ENCODE measurements at regions not wholly inside any gene's neighbourhood (a gene's known extent, or its start where the extent isn't known, plus 50 kb on each side); places are given as distances from the start of the nearest gene placed in this dataset.

GRCh38 chr7:94324380-94325121 is 70.1 kb upstream of the COL1A2 start:
- ATAC-seq (no peak), DNase-seq (no peak)
- Histone ChIP-seq H3K27ac (no peak overlapping the region), H3K36me3 (replicated peaks in 1 of 2; ENCODE audit: insufficient read depth in 1 of 2, low read depth in 2 of 2) (no peaks in the 10 kb centered on the region), H3K27me3 (no peaks in the 10 kb centered on the region), H3K4me3 (no peak overlapping the region), H3K9me3 (peaks cover 0 to 4% (median 0%) of the 10 kb centered on the region in 3 donors), H3K4me1 (no peaks in the 10 kb centered on the region)
- 82 to 87% methylated on average over 2 of the region's 2 CpGs for WGBS, 2 donors
- intact Hi-C loops (cut with DNase I), result no loop called here
- no peak for TF ChIP-seq POLR2A (IDR thresholded peaks at IDR 0.05)

DNA sequence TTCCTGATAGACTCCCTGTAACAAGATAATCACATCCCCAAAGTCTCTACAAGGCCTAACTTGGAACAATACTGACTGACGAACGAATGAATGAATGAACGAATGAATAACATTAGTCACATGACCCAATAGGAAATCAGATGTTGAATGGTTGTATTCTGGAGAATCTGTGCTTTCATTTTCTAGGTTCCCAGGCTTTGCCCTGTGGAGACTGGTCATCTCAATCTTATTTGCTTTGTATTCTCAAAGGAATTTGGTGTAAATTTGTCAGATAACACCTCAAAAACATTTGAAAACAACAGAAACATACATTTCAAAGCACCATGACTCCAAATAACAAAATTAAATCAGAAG is 69.6 kb upstream of the COL1A2 start:
- Histone ChIP-seq H3K9me3 (peaks cover 0 to 4% (median 0%) of the 10 kb centered on the region in 3 donors), H3K36me3 (replicated peaks in 1 of 2; ENCODE audit: insufficient read depth in 1 of 2, low read depth in 2 of 2) (no peaks in the 10 kb centered on the region), H3K4me3 (no peak overlapping the region), H3K4me1 (no peaks in the 10 kb centered on the region), H3K27ac (no peak overlapping the region), H3K27me3 (no peaks in the 10 kb centered on the region)
- no peak for TF ChIP-seq POLR2A (IDR thresholded peaks at IDR 0.05)
- TF ChIP-seq, protein P1, sequence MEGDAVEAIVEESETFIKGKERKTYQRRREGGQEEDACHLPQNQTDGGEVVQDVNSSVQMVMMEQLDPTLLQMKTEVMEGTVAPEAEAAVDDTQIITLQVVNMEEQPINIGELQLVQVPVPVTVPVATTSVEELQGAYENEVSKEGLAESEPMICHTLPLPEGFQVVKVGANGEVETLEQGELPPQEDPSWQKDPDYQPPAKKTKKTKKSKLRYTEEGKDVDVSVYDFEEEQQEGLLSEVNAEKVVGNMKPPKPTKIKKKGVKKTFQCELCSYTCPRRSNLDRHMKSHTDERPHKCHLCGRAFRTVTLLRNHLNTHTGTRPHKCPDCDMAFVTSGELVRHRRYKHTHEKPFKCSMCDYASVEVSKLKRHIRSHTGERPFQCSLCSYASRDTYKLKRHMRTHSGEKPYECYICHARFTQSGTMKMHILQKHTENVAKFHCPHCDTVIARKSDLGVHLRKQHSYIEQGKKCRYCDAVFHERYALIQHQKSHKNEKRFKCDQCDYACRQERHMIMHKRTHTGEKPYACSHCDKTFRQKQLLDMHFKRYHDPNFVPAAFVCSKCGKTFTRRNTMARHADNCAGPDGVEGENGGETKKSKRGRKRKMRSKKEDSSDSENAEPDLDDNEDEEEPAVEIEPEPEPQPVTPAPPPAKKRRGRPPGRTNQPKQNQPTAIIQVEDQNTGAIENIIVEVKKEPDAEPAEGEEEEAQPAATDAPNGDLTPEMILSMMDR (IDR thresholded peaks at IDR 0.05), result no peak
- no peak for ATAC-seq
- DNase-seq, result no peak
- intact Hi-C loops (cut with DNase I), result no loop called here
- WGBS, 2 donors, result 65 to 77% methylated on average over 3 of the region's 3 CpGs

DNA sequence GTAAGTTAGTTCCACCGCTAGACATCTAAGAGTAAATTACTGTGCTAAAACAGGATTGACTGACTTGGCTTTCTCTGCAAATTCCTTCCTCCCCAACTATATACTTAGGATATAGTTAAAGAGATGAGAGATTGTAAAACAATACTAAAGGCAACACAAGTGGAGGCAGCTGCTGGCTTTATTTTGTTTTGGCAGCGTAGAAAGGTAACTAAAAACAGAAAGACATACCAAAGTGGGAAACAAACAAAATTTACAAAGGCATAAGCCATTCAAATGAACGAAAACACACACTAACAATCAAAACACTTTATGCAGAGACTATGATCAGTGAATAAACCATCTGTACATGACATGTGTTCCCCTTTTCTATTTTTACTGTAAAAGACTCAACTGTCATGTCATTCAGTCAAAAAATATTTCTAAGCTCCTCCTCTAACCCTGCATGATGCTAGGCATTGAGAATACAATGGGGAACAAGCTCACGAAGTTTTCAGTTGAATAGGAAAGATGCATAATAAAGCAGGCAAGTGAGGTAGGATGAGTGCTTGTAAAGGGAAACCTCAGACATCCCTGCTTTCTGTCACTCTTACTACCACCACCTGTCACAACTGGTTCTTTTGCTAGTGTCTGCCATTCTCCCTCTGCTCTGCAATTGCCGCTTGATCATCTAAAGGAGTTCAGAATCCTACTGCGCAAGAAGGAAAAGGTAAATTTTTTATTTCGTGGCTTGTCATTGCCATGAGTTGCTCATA is 64.2 kb upstream of the COL1A2 start:
- WGBS, 2 donors, result 76 to 81% methylated on average over 7 of the region's 7 CpGs
- H3K36me3 ChIP-seq (replicated peaks in 1 of 2; ENCODE audit: insufficient read depth in 1 of 2, low read depth in 2 of 2), result no peaks in the 10 kb centered on the region

DNA sequence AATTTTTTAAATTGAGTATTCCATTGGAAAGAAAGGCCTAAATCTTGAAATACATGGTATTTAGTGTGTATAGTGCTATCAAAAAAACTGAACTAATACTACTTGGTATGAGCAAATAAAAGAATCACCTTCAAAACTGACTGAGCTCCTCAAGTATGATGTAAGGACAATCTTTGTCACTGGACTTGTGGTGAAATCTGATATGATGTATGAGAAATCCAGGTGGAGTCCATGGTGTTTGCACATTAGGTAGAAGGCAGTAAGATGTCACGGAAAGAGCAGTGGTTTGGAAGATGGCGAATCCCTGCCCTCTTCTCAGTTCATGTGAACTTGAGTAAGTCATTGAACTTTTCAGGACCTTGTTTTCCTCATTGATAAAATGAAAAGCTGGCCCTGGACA is 62.1 kb upstream of the COL1A2 start:
- ATAC-seq, result no peak
- no peak for DNase-seq
- intact Hi-C loops (cut with DNase I), result no loop called here
- TF ChIP-seq POLR2A (IDR thresholded peaks at IDR 0.05), result no peak
- TF ChIP-seq, protein P1 (IDR thresholded peaks at IDR 0.05), result no peak
- Histone ChIP-seq H3K36me3 (replicated peaks in 1 of 2; ENCODE audit: insufficient read depth in 1 of 2, low read depth in 2 of 2) (no peaks in the 10 kb centered on the region), H3K27ac (no peak overlapping the region), H3K27me3 (no peaks in the 10 kb centered on the region), H3K9me3 (no peaks in the 10 kb centered on the region), H3K4me1 (no peaks in the 10 kb centered on the region), H3K4me3 (no peak overlapping the region)
- 89 to 97% methylated on average over 2 of the region's 2 CpGs for WGBS, 2 donors

More for the DNA sequence above, 64.2 kb upstream of the COL1A2 start:
- TF ChIP-seq, protein P1 (IDR thresholded peaks at IDR 0.05), result no peak
- Histone ChIP-seq H3K27me3 (no peaks in the 10 kb centered on the region), H3K27ac (no peak overlapping the region), H3K4me1 (no peaks in the 10 kb centered on the region), H3K4me3 (no peak overlapping the region), H3K9me3 (no peaks in the 10 kb centered on the region)
- intact Hi-C loops (cut with DNase I), result no loop called here
- ATAC-seq, result no peak
- DNase-seq, result no peak

DNA sequence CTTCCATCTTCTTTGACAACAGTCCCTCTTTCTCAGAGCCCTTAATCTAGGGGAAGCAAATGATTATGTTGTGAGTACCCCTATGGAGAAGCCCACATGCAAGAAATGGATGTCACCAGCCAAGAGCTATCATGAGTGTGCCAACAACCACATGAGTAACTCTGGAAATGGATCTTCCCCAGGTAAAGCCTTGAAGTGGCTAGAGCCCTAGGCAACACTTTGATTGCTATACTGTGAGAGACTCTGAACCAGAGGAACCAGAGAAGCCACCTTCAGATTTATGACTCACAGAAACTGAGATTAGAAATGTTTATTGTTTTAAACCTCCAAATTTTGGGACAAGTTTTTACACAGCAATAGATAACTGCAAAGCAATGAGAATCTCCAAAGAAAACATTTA is 60.9 kb upstream of the COL1A2 start:
- Histone ChIP-seq H3K27me3 (no peaks in the 10 kb centered on the region), H3K36me3 (replicated peaks in 1 of 2; ENCODE audit: insufficient read depth in 1 of 2, low read depth in 2 of 2) (no peaks in the 10 kb centered on the region)

More for the DNA sequence above, 60.9 kb upstream of the COL1A2 start:
- intact Hi-C loops (cut with DNase I), result no loop called here
- DNase-seq (no peak), ATAC-seq (no peak)
- Histone ChIP-seq H3K9me3 (no peaks in the 10 kb centered on the region), H3K4me1 (no peaks in the 10 kb centered on the region), H3K4me3 (no peak overlapping the region), H3K27ac (no peak overlapping the region)
- TF ChIP-seq, protein P1 (IDR thresholded peaks at IDR 0.05), result no peak
- TF ChIP-seq POLR2A (IDR thresholded peaks at IDR 0.05), result no peak
